Activated CD4-positive, alpha-beta T cell treated with anti-CD3 and anti-CD28 coated beads for 24 hours (primary cell): ENCODE measurements at regions not wholly inside any gene's neighbourhood (a gene's known extent, or its start where the extent isn't known, plus 50 kb on each side); places are given as distances from the start of the nearest gene placed in this dataset.
"Not testable (repeated sequence)": the region's sequence is repeated elsewhere in the genome, so short reads cannot be mapped to it uniquely, and the experiment has no call there.

Experiments used
- DNase-seq, 2 donors: peaks; one replicate each; pipeline ENCODE4 v3.0.0-alpha.2; 2020; ENCODE audit warnings: low read depth in 2 of 2

- no peak for DNase-seq
Measured at GRCh38 chr1:213585402-213585801, 402.4 kb upstream of the PROX1 start.

GRCh38 chr1:213585959-213586586, 401.7 kb upstream of the PROX1 start:
- DNase-seq: no peak

GRCh38 chr1:213586587-213586972, 401.2 kb upstream of the PROX1 start:
- no peak for DNase-seq

- no peak for DNase-seq
Measured at GRCh38 chr1:213596729-213597128, 391.0 kb upstream of the PROX1 start.

GRCh38 chr1:213598263-213598662, 389.5 kb upstream of the PROX1 start:
- DNase-seq: no peak

GRCh38 chr1:213600879-213601278, 386.9 kb upstream of the PROX1 start:
- DNase-seq: no peak

GRCh38 chr1:213601705-213602104, 386.1 kb upstream of the PROX1 start:
- not testable (repeated sequence) for DNase-seq

GRCh38 chr1:213602796-213603486, 384.8 kb upstream of the PROX1 start:
- no peak for DNase-seq

GRCh38 chr1:213604477-213604876, 383.3 kb upstream of the PROX1 start:
- DNase-seq: no peak

GRCh38 chr1:213605732-213606131, 382.0 kb upstream of the PROX1 start:
- no peak for DNase-seq

GRCh38 chr1:213606252-213606820, 381.4 kb upstream of the PROX1 start:
- no peak for DNase-seq

- DNase-seq: no peak
Measured at GRCh38 chr1:213613549-213613948, 374.2 kb upstream of the PROX1 start.

GRCh38 chr1:213615226-213615916, 372.4 kb upstream of the PROX1 start:
- no peak for DNase-seq

GRCh38 chr1:213617133-213617532, 370.6 kb upstream of the PROX1 start:
- no peak for DNase-seq

GRCh38 chr1:213618094-213618493, 369.7 kb upstream of the PROX1 start:
- DNase-seq: no peak

GRCh38 chr1:213619026-213619425, 368.7 kb upstream of the PROX1 start:
- no peak for DNase-seq

GRCh38 chr1:213621077-213621476, 366.7 kb upstream of the PROX1 start:
- DNase-seq: no peak

GRCh38 chr1:213622365-213623063, 365.3 kb upstream of the PROX1 start:
- no peak for DNase-seq

- DNase-seq: no peak
Measured at GRCh38 chr1:213623064-213623581, 364.6 kb upstream of the PROX1 start.

GRCh38 chr1:213623862-213624261, 363.9 kb upstream of the PROX1 start:
- DNase-seq: no peak

GRCh38 chr1:213636778-213637177, 351.0 kb upstream of the PROX1 start:
- DNase-seq: not testable (repeated sequence)

- DNase-seq: no peak
Measured at GRCh38 chr1:213641312-213641711, 346.5 kb upstream of the PROX1 start.
